NCI-H1092 (cell line): ENCODE measurements at regions not wholly inside any gene's neighbourhood (a gene's known extent, or its start where the extent isn't known, plus 50 kb on each side); places are given as distances from the start of the nearest gene placed in this dataset.

Source experiments
- DNase-seq: peaks from one replicate; lab custom pipeline; 2025; lab: John Stamatoyannopoulos, UW

DNA sequence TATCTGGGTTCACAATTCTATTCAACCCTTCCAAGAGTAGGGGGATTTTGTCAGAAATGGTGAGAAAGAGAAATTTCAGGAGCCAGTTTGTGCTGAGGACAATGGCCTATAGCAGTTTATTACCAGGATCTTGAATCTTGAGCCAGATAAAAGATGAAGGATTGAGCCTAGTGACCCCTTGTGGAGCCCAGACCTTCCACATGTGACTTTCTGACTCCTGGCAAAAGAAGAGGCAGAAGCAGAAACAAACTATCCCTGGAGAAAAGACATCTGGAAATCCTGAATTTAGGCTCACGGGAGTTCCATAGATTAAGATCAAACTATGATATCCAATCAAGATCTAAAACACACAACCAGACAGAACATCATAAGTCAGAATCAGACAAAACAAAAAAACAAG is 60.9 kb upstream of the CHRM2 start:
- no peak for DNase-seq

DNA sequence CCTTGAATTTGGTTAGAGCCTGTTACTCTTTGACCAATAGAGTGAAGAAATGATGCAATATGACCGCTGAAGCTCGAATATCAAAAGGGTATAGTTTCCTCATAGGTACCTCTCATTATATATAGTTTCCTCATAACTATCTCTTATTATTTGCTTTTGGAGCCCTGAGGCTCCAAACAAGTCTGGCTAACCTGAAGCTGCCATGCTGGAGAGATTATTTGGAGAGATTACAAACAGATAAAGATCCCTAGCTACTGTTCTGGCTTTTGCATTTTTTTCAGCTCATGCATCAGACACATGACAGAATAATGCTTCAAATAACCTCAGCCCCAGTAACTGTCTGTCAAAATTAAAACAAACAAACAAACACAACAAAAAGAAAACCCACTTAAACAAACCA is 65.4 kb upstream of the CHRM2 start:
- no peak for DNase-seq

DNA sequence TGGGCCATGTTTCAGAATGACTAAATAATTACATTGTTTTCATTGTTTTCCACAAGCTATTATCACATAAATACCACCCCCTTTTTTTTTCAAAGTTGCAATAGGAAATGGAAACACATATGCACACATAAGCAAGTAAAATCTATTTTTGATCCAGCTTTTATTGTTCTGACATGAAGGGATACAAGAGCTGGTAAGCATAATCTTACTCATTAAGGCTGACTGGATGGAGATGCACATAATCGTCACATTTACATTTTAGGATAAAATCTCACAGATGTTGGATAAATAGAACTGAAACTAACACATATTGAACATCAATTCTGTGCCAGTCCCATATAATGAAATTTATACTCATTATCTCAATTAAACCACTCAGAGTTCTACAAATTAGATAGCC is 84.5 kb upstream of the CHRM2 start:
- DNase-seq = no peak

- no peak for DNase-seq
Observed at GRCh38 chr7:136741941-136742340, 126.5 kb upstream of the CHRM2 start.

GRCh38 chr7:136728945-136729344 is 139.5 kb upstream of the CHRM2 start:
- DNase-seq = no peak

DNA sequence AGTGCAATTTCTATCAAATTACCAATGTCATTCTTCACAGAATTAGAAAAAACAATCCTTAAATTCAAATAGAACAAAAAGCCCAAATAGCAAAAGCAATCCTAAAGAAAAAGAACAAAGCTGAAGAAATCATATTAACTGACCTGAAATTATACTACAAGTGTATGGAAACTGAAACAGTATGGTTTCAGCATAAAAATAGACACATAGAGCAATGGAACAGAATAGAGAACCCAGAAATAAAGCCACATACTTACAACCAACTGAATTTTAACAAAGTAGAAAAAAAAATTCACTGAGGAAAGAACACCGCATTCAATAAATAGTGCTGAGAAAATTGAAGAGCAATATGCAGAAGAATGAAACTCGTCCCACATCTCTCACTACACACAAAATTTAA is 142.0 kb upstream of the CHRM2 start:
- no peak for DNase-seq

DNA sequence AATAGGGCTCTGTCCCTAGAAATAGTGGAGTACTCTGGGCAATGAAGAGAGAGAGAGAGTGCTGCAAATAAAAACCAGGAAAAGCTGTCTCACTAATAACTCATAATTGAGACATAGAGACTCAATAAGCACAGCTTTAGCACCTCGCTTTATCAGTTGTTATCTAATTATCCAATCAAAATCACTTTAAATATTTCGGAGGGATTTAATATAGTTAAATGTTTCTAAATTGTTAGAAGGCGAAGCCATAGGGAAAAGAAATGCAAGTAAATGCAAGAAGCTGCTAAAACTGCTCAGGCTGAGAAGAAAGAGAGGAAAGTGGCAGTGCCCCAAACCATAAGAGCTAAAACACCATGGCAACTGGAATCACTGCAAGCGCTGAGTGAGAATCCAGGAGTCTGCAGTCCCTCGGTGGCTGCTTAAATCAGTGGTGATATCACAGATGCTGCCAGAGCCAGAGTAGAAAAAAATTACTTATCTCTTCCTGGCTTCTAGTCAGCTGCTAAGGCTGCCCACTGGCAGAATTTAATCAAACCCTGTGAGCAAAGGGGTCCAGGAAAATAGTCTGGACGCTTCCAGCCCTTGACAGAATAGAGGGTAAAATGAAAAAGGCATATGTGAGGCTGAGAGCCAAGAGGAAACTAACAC is 150.4 kb upstream of the CHRM2 start:
- DNase-seq = no peak

- DNase-seq = no peak
Observed at GRCh38 chr7:136714062-136714461, 154.4 kb upstream of the CHRM2 start.

DNA sequence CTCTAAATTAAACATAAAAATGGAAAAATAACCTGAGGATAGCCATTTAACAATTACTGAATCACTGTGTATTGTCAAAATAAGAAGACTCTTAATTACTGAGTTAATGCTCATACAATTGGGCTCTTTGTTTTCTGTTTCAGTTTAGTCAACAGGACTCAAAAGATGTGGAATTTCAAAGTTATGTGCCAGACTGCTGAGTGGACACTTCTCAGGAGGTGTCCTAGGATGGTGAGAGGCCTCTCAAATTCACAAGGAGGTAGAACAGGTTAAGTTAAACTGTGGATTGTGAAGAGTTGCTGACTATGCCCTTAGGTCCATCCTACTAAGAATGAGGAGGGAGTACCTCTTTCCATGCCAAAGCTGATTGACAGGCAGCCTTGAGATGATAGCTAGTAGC is 157.7 kb upstream of the CHRM2 start:
- DNase-seq = no peak

GRCh38 chr7:136709876-136710275 is 158.6 kb upstream of the CHRM2 start:
- DNase-seq = no peak

- DNase-seq = no peak
Observed at GRCh38 chr7:136702913-136703312, 165.5 kb upstream of the CHRM2 start.

GRCh38 chr7:136698977-136699376 is 169.5 kb upstream of the CHRM2 start:
- no peak for DNase-seq

- DNase-seq = no peak
Observed at GRCh38 chr7:136698231-136698630, 170.2 kb upstream of the CHRM2 start.

DNA sequence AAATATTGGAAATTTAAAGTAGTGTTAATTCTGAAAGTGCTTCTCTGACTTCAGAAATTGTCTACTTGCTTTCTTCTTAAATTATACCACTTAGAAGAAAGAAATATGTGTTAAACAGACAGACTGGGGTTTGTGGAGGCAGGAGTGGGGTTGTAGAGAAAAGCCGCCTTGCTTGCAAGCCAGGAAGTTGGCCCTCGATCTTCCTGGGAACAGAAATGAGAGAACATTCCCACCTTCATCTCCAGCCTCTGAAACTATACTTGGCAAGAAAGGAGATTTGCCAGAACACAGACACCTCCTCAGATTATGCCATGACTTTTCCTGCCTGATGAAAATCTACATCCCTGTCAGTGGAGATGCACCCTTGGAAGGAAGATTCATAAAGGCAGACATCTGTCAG is 171.2 kb upstream of the CHRM2 start:
- no peak for DNase-seq

GRCh38 chr7:136693166-136694119 is 175.0 kb upstream of the CHRM2 start:
- DNase-seq = no peak

DNA sequence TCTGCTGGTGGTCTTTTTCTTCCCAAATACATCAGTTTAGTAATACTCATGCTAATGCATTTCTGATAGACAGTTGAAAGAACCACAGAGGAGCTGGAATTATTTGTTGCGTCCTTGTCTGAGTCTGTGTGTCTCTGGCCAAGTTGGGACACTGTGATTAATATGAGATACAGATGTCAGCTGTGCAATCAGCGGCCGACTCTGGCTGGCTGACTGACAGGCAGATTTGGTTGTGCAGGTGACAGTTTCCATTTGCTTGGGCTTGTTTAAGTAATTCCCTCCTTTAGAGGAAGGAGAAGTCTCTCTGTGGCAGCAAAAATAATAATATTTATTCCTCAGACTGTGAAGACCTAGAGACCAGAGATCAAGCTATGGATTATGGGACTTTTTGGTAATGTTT is 176.2 kb upstream of the CHRM2 start:
- DNase-seq = no peak

DNA sequence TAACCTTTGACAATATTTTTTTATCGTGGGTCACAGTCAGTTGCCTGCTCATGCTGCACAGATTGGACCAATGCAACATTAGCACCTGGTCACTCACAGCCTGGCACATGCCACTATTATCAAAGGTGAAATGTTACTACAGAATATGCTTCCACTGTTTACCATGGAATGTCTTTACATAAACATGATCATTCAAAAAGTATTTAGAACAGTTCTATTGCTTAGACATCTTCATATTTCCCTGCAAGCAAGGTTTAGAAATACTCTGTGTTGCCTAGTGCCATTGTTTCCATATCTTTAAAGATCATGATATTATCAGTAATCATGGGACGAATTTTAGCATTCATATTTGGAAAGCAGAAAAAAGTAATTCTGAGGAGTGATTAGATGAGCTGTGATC is 179.9 kb upstream of the CHRM2 start:
- no peak for DNase-seq

- DNase-seq = no peak
Observed at GRCh38 chr7:136687693-136688322, 180.6 kb upstream of the CHRM2 start.

GRCh38 chr7:136685501-136686173 is 182.8 kb upstream of the CHRM2 start:
- no peak for DNase-seq

- no peak for DNase-seq
Observed at GRCh38 chr7:136677471-136678365, 190.7 kb upstream of the CHRM2 start.

GRCh38 chr7:136667584-136667983 is 200.9 kb upstream of the CHRM2 start:
- no peak for DNase-seq
